Activated B cell treated with CpG ODN at 0.5 μM for 24 hours (primary cell): ENCODE measurements at regions not wholly inside any gene's neighbourhood (a gene's known extent, or its start where the extent isn't known, plus 50 kb on each side); places are given as distances from the start of the nearest gene placed in this dataset.

Source experiments
- ATAC-seq: fragments of 200-7000 bp; cut with Tn5 transposase; one replicate; pipeline ENCODE4 v1.10.0; 2021; ENCODE audit warnings: low read depth, mild to moderate bottlenecking, moderate library complexity
- CTCF ChIA-PET: fragments of 350-600 bp; sonication (Branson Sonifier 250); formaldehyde crosslinking; loops from one replicate; lab custom pipeline; 2021; ENCODE audit warnings: antibody characterized with exemption; lab: Charles Lee
- POLR2A ChIA-PET: fragments of 350-600 bp; sonication (Branson Sonifier 250); formaldehyde crosslinking; loops from one replicate; lab custom pipeline; 2021; ENCODE audit warnings: antibody characterized with exemption; lab: Charles Lee
- DNase-seq: peaks from one replicate; pipeline ENCODE4 v3.0.0; 2022
- H3K27ac Mint-ChIP-seq: one replicate; pipeline ENCODE4 v1.8.0; 2020; ENCODE audit warnings: mixed read lengths
- H3K27me3 Mint-ChIP-seq: one replicate; pipeline ENCODE4 v1.8.0; 2021; ENCODE audit warnings: mixed read lengths
- H3K36me3 Mint-ChIP-seq: one replicate; pipeline ENCODE4 v1.8.0; 2021; ENCODE audit warnings: low read depth, mixed read lengths
- H3K4me1 Mint-ChIP-seq: one replicate; pipeline ENCODE4 v1.8.0; 2021; ENCODE audit warnings: mixed read lengths
- H3K4me3 Mint-ChIP-seq: one replicate; pipeline ENCODE4 v1.8.0; 2020; ENCODE audit warnings: mild to moderate bottlenecking, mixed read lengths
- H3K9me3 Mint-ChIP-seq: one replicate; pipeline ENCODE4 v1.8.0; 2020; ENCODE audit warnings: mixed read lengths
- CTCF ChIP-seq: fragments of 200-600 bp; IDR thresholded peaks from one replicate; pipeline ENCODE4 v1.8.0; 2022; ENCODE audit warnings: antibody characterized with exemption, mild to moderate bottlenecking
- intact Hi-C: fragments of 100-400 bp; cut with micrococcal nuclease; formaldehyde crosslinking; loops from one replicate; pipeline ENCODE4 v1.15.1; 2024

GRCh38 chr15:58264053-58264971 lies 126.1 kb downstream of the AQP9 start:
- Mint-ChIP-seq H3K27ac (no peak overlapping the region), H3K9me3 (no peaks in the 10 kb centered on the region), H3K27me3 (peaks cover 15% of the 10 kb centered on the region), H3K36me3 (no peaks in the 10 kb centered on the region), H3K4me3 (no peak overlapping the region), H3K4me1 (no peaks in the 10 kb centered on the region)
- DNase-seq = no peak
- no peak for TF ChIP-seq CTCF
- ChIA-PET CTCF (no interaction called here), POLR2A (no interaction called here)
- intact Hi-C loops = no loop called here
- ATAC-seq = no peak

GRCh38 chr15:58267051-58267450 lies 128.9 kb downstream of the AQP9 start:
- ChIA-PET POLR2A (no interaction called here), CTCF (no interaction called here)
- DNase-seq (no peak), ATAC-seq (no peak)
- Mint-ChIP-seq H3K27ac (no peak overlapping the region), H3K9me3 (peaks cover 9% of the 10 kb centered on the region), H3K27me3 (peaks cover 11% of the 10 kb centered on the region), H3K4me1 (no peaks in the 10 kb centered on the region), H3K4me3 (no peak overlapping the region), H3K36me3 (no peaks in the 10 kb centered on the region)
- intact Hi-C loops = no loop called here
- TF ChIP-seq CTCF = no peak

GRCh38 chr15:58268746-58269267 lies 130.6 kb downstream of the AQP9 start:
- CTCF ChIA-PET = interaction anchor here (0.6 kb wide), 1 partner anchor 145 kb away, joined by 4 read pairs; no protein-coding TSS in a partner anchor
- no peak overlapping the region for H3K27ac Mint-ChIP-seq
- POLR2A ChIA-PET = no interaction called here
- intact Hi-C loops = no loop called here
- no peaks in the 10 kb centered on the region for H3K4me1 Mint-ChIP-seq
- no peaks in the 10 kb centered on the region for H3K36me3 Mint-ChIP-seq
- H3K27me3 Mint-ChIP-seq = peaks cover 3% of the 10 kb centered on the region
- no peak for TF ChIP-seq CTCF
- no peak for ATAC-seq
- no peak overlapping the region for H3K4me3 Mint-ChIP-seq
- DNase-seq = no peak
- H3K9me3 Mint-ChIP-seq = peaks cover 9% of the 10 kb centered on the region

- H3K36me3 Mint-ChIP-seq = no peaks in the 10 kb centered on the region
- peaks cover 9% of the 10 kb centered on the region for H3K9me3 Mint-ChIP-seq
- H3K27me3 Mint-ChIP-seq = peaks cover 3% of the 10 kb centered on the region
- no peak for TF ChIP-seq CTCF
- ATAC-seq (no peak), DNase-seq (no peak)
- CTCF ChIA-PET = no interaction called here
- H3K4me3 Mint-ChIP-seq = no peak overlapping the region
- no peaks in the 10 kb centered on the region for H3K4me1 Mint-ChIP-seq
- intact Hi-C loops = no loop called here
- POLR2A ChIA-PET = interaction anchor here (0.7 kb wide), 1 partner anchor 195 kb away, joined by 11 read pairs; no protein-coding TSS in a partner anchor
- no peak overlapping the region for H3K27ac Mint-ChIP-seq
Observed at GRCh38 chr15:58269455-58270414, 131.6 kb downstream of the AQP9 start.
